22Rv1 (cell line): ENCODE measurements at regions not wholly inside any gene's neighbourhood (a gene's known extent, or its start where the extent isn't known, plus 50 kb on each side); places are given as distances from the start of the nearest gene placed in this dataset.
"Not testable (repeated sequence)": the region's sequence is repeated elsewhere in the genome, so short reads cannot be mapped to it uniquely, and the experiment has no call there.

ENCODE experiments used
- H3K27ac ChIP-seq: fragments of 450-650 bp; 2 replicates; pipeline ENCODE4 v1.5.1; 2017
- CTCF ChIP-seq: fragments of 450-650 bp; IDR thresholded peaks from 2 replicates; pipeline ENCODE4 v1.5.1; 2017; ENCODE audit warnings: mild to moderate bottlenecking
- ZFX ChIP-seq: fragments of 450-650 bp; IDR thresholded peaks from 2 replicates; pipeline ENCODE4 v1.6.1; 2017; ENCODE audit warnings: antibody characterized with exemption, borderline replicate concordance

GRCh38 chr20:53671370-53671769 is 77.7 kb upstream of the ZNF217 start:
- H3K27ac ChIP-seq: no peak overlapping the region
- no peak for TF ChIP-seq ZFX
- no peak for TF ChIP-seq CTCF

- H3K27ac ChIP-seq: not testable (repeated sequence)
Observed at GRCh38 chr20:53669517-53670313, 76.1 kb upstream of the ZNF217 start.

- TF ChIP-seq CTCF (no peak), ZFX (no peak)
- H3K27ac ChIP-seq: no peak overlapping the region
Observed at GRCh38 chr20:53668992-53669391, 75.4 kb upstream of the ZNF217 start.

- no peak overlapping the region for H3K27ac ChIP-seq
- TF ChIP-seq CTCF: no peak
- no peak for TF ChIP-seq ZFX
Observed at GRCh38 chr20:53666144-53666543, 72.5 kb upstream of the ZNF217 start.

GRCh38 chr20:53664121-53664520 is 70.5 kb upstream of the ZNF217 start:
- no peak overlapping the region for H3K27ac ChIP-seq
- TF ChIP-seq CTCF (no peak), ZFX (no peak)

- not testable (repeated sequence) for H3K27ac ChIP-seq
Observed at GRCh38 chr20:53663521-53663920, 69.9 kb upstream of the ZNF217 start.

GRCh38 chr20:53662595-53662994 is 69.0 kb upstream of the ZNF217 start:
- TF ChIP-seq CTCF: no peak
- TF ChIP-seq ZFX: no peak
- H3K27ac ChIP-seq: no peak overlapping the region

- no peak overlapping the region for H3K27ac ChIP-seq
- TF ChIP-seq CTCF (no peak), ZFX (no peak)
Observed at GRCh38 chr20:53660947-53661381, 67.3 kb upstream of the ZNF217 start.
